GM21381 (cell line): ENCODE measurements at regions not wholly inside any gene's neighbourhood (a gene's known extent, or its start where the extent isn't known, plus 50 kb on each side); places are given as distances from the start of the nearest gene placed in this dataset.
"Not testable (repeated sequence)": the region's sequence is repeated elsewhere in the genome, so short reads cannot be mapped to it uniquely, and the experiment has no call there.

ENCODE experiments used
- ATAC-seq: cut with Tn5 transposase; IDR thresholded peaks from one replicate; pipeline ENCODE4 v1.9.1; 2021; ENCODE audit warnings: mild to moderate bottlenecking, moderate library complexity; ENCODE audit not compliant: unreplicated experiment

DNA sequence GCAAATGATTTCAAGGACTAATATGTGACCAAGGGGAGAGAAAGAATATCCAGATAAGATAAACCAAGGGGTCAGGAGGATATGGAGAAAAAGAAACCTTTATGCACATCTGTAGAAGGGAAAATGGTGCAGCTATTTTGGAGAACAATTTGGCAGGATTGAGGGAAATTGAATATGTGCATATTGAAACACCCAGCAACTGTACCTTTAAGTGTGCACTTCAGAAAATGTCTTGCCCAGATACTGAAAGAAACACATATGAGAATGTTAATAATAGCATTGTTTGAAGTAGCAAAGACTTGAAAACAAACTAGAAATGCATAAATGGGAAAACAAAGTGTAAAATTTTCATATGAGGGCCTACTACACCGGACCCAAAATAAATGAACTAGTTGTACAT, 599.6 kb downstream of the PSAT1 start:
- no peak for ATAC-seq

DNA sequence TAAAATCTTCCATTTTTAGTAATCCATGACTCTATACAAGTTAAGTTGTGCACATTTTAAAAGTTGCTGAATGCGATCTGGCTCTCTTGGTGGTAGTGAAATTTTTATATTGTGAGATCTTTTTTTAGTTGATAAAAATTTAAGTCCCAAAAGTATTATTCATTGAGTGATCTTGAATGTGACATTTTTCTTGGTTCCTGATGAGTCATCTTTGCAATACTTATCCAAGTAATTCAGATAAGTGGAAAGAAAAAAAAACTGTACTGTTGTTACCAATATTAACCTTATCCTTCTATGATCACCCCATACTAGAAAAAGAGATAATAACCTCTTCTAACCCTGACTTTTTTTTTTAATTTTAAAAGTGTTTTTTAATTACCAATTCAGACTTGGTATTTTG, 601.3 kb downstream of the PSAT1 start:
- no peak for ATAC-seq

DNA sequence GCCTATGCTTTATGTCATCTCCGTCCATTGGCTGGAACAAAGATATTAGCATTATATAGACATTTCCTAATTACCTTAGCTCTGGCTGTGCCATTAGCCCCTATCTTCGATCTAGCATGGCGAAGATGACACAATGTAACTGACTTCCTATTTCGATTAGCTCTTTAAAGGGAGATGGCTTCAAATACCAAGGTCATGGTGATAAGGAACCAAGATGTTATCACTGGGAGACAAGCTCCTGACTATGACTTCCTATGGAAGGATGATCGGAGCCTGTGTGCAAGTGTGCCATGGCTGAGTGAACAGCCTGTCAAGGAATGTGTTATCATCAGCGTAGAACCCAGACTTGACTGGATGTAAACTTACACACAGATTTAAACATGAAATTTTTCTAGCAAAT, 602.1 kb downstream of the PSAT1 start:
- ATAC-seq = no peak

DNA sequence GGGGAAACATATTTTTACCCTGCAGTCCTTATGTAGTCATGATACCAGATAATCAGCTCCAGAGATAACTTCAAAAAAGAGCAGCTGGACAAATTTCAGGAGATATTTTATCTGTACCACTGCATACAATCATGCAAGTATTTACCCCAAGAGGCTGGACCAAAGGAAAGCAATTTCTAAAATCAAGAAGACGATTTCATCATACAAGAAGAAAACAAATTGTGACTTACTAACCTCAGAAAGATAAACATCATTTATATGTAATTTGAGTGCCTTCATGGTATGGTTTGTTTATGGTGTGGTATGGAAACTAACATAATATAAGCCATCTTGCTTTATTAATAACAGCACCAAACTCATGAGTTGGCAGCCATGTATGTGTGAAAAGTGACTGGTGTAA, 603.6 kb downstream of the PSAT1 start:
- ATAC-seq = no peak

DNA sequence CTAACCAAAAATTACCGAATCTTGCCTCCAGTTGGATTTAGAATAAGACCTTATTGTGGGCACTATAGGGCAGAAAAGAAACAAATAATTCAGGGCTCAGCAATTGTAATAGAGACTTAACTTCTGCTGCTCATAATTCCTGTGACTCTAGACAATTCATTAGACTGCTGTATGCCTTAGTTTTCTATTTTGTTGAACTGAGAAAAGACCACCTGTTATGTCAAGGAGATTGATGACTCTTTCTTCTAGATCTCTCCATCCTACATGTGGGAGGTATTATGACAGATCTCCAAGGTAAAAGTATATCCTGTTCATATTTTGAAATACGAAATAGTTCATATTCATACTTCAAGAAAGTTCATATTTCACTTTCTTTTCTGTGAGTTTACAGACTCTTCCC, 605.1 kb downstream of the PSAT1 start:
- ATAC-seq = no peak

DNA sequence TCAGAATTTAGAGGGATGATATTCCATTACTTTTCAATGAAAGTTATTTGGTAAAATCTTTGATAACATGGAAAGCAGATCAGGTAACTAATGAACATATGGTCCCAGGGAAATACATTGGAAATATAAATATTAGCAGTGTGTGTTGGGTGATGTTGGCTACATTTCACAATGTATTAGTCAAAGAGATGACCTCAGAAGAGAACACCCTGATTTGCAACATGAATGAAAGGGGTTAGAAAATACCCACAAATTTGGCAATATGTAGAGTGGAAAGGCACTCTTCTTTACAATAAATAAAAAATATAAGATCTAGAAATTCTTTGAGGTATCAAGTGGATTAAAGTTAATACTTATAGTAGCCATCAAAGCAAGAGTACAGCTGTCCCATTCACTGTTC, 606.7 kb downstream of the PSAT1 start:
- no peak for ATAC-seq

DNA sequence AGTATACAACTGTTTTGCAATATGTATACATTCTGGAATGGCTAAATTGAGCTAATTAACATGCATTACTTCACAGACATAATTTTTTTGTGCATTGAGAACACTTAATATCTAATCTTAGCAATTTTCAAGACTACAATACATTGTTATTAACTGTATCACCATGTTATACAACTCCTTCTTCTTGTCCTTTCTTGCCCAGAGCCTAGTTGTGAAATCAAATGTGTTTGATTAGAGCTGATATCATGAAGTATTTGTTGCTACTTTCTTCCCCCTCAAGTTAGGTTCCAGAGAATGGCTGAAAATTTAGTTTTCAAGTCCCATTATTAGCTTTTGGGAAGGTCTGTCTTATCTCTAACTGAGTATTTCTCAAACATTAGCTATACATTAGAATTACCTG, 607.8 kb downstream of the PSAT1 start:
- no peak for ATAC-seq

DNA sequence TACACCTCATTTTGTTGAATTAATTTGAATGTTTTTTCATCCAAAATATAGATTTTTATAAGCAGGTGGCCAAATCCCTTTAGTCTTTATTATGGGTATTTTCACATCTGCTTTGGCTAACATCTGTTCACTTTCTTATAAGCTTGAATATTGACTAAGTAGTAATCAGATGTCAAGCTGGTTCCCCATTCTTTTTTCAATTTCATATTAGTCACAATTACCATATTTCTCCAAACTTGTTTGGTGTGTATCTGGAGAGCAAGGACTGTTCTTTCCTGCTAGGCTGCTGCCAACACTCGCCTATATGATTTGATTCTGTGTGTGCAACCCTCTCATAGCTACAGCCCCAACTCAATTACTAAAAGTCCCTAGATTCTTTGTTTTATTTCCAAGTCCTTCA, 608.5 kb downstream of the PSAT1 start:
- ATAC-seq = no peak

DNA sequence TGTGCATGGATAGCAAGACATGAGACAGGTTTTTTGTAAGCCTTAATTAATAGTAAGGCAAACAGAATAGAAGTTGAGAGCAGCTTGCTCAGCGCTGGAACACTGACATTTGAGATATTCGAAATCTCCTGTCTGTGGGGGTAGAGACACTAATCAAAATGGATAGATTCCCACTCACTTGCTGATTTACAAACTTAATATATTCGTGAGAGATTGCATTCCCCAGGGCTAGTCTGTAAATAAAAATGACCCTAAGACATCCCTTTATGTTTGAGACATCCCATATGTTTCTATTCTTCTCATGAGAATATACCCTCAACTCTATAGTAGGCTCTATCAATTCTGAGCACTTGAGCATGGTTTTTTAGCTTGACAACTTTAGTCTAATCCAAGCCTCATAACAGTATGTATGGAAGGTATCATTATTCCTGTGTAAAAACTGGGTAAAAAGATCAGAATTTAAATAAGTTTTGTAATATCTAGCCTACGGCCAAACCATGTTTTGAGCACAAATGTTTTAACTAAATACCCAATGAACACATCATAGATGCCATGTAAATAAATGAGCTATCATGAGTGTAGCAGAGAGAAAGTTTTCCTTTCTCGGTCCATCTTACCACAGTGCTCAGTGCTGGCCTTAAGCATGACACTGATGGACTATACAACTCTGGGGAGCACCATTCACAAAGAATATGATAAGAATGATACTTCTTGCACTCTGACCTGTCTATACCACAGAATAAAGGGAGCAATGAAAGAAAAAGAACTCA, 609.2 kb downstream of the PSAT1 start:
- ATAC-seq = no peak

DNA sequence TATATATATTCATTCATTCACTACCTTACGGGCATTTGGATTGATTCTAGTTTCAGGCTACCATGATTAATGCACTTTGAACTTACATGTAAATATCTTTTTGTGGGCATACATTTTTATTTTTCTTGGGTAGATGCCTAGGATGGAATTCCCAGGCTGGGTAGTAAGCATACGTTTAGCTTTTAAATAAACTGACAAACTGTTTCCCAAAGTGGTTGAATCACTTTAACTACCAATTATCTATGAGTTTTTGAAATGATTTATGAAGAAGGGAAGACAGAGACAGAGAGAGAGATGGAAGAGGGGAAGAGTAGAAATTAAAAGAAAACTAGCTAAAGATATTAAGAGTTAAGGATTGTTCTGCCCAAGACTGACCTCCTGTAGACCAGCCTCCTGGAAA, 612.6 kb downstream of the PSAT1 start:
- ATAC-seq = no peak

DNA sequence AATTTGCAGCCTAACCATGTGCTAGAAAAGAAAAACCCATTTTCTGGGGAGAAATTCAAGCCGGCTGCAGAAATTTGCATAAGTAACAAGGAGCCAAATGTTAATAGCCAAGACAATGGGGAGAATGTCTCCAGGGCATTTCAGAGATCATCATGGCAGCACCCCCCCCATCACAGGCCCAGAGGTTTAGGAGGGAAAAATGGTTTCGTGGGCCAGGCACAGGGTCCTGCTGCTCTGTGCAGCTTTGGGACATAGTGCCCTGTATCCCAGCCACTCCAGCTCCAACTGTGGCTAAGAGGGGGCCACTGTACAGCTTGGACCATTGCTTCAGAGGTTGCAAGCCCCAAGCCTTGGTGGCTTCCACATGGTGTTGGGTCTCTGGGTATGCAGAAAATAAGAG, 620.0 kb downstream of the PSAT1 start:
- not testable (repeated sequence) for ATAC-seq

DNA sequence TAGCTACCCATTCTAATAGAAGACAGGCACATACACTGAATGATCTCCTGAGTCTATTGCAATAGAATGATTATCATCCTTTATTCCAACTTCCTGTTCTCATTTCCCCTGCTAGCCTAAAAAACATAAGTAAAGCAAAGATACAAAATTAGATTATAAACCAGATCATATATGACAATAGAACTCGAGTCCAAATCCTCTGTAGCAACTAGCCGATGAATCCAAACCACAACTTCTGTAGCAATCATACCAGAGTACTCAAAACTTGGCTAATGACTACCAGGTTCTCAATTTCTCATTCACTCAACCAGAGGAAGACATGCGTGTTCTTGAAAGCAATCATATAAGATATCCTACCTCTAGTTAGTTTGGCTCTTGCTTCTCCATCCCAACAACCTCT, 622.1 kb downstream of the PSAT1 start:
- ATAC-seq = no peak

DNA sequence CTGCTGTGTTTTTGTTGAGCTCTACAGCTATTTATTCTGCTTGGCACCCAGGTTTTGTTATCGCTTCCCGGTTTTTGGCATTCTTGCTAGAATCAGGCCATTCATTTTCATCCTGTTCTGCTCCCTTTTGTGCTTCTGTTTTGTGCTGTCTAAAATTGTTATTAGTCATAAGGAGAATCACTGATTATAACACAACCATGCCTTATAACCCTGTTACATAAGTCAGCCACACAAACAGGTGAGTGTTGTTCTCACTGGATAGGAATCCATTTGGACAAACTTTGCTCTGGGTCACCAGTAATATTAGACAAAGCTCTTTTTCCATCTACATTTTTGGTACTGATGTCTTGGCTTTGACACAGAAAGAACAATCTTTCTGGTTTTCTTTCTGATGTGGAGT, 622.8 kb downstream of the PSAT1 start:
- ATAC-seq = no peak

DNA sequence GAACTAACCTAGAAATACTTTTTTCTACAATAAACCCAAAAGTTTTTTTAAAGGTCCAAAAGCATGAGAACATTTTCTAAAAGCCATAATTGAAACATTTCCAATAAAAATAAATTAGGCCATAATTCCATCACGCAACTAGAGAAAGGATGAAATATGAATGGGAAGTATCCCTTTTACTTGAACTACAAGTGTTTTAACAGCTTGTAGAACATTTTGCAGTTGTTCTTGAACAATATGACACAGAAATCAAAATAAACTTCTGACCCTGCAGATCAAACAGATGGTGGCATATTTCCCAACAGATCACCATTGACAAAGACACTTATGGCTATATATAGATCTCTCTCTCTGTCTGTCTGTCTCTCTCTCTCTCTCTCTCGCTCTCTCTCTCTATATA, 624.4 kb downstream of the PSAT1 start:
- no peak for ATAC-seq

DNA sequence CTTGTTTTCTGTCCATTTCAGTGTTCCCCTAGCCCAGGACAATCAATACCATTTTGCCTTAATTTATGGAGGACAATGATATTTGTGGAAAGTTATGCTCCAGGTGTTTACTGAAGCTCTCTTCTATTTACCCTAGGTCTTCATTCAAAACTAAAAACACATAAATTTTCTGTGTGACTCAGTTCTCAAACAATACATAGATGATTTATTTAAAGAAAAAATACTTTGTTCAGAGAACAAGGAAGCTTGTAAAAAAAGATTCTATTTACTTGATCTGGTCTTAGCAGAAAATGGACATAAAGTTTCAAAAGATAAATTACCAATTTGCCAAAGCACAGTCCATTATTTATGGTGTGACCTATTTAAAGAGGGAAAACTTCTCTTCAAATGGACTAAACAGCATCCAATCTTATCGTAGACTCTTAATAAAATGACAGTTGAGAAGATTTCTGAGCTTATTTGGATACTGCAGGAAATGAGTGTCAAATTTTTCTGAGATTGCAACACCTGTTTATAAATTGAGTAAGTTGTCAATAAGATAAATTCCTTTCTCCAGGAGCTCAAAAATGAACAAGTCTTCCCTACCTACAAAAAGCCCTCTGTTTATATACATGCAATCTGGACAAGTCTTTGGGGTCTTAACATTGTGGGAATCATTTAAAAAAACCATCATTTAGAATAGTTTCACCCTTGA, 627.2 kb downstream of the PSAT1 start:
- ATAC-seq = no peak

DNA sequence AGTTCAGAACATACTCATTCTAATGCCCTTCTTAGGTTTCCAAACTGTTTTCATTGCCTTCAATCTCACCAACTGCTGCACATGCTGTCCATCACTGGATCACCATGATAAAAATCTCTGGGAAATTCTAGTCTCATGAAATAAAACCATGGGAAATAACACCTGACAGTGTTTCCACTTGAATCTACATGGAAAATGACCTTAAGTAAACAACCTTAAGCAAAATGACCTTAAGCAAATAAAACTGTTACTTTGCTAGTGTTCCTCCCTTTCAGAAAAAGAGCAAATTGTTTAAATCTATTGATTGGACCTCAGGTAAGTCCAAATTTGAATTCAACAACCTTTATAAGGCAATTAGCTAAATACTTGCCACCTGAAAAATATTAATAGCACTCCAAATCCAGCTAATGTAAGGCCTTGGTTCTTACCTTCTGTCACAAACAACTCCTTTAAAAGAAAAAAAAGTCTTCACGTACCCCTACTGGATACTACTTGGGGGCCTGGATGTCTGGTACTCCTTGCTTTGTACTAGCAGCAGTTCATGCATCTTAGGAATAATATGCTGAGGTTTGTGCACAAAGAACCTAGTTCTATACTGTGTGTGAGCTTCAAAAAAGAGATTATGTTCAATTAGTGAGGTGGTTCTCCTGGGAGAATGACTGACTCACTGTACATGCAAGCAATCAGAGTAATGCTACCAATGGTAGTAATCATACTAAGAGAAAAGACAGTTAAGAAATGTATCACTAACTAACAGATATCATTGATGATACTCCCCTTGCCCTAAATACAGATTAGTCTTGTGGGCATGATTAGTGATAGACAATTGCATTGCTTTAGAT, 630.4 kb downstream of the PSAT1 start:
- no peak for ATAC-seq

DNA sequence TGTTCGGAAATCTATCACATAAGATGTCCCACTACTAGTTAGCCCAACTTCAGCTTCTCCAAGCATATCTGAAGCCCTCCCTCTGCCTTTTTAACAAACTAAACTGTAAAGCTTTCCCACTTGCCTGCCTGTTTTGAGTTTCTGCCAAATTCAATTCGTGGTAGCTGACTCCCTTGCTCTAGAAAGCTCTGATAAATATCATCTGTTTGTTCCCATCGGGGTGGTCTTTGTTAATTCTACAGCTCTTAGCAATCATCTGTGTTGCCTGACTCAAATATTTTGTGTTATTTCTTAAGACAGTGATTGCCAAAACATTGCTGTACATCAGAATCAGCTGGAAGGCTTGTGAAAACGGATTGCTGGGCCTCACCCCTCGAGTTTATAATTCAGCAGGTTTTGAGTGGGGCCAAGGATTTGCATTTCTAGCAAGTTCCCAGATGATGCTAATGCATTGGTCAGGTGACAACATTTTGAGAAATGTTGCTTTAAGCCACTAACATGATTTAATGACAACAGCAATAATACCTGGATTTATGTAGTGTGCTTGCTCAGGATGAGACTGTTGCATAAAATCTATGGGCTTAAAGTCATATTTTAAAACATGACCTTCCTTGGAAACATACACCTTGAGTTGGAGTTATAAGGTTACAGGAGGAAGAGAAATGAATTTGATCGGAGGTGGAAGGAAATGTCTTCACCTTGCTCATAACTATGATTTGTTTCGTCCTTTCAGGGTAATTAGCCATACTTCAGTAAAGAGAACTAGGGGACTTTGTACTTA, 631.9 kb downstream of the PSAT1 start:
- no peak for ATAC-seq

DNA sequence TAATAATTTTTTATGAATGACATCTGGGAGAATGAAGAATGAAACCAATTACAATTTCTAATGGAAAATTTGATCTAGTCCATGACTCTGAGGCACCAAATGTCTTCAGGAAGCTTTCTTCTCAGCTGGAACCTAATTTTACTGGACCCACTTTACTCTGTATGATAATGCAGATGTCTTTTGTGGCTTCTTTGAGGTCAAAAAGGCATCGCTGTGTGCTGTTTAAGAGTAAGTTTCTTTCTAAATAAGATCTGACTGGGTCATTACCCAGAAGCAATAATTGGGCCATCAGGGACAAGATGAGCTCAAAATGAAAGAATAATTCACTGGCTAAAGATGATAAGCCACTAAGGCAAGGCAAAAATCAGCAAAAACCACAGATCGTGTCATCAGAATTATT, 633.4 kb downstream of the PSAT1 start:
- no peak for ATAC-seq

DNA sequence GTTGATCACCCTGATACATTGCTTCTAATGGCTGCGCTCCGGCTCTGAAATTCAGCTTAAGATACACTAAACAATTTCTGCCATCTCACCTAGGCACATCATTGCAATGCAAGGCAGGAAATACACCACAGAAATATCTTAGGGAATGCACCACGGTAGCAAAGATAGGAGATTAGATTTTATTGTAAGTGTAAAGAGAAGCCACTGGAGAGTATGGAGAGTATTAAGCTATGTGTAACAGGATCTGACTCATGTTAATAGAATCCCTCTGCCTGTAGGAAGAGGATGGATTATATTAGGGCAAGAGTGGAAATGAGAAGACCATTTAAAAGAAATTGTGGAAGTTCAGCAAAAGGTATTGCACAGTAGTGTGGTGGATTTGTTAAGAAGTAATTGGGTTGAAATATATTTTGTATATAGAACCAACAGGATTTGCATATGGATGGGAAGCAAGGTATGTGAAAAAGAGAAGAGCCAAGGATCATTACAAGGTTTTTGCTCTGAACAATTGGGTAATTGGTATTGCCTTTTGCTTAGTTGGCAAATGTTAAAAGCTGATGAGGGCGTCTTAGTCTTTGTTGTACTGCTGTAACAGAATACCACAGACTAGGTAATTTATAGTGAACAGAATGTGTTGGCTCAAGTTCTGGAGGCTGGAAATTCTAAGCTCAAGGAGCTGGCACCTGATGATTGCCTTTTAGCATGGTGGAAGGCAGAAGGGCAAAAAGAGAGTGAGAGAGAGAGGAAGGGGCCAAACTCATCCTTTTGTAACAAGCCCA, 636.1 kb downstream of the PSAT1 start:
- ATAC-seq = no peak

DNA sequence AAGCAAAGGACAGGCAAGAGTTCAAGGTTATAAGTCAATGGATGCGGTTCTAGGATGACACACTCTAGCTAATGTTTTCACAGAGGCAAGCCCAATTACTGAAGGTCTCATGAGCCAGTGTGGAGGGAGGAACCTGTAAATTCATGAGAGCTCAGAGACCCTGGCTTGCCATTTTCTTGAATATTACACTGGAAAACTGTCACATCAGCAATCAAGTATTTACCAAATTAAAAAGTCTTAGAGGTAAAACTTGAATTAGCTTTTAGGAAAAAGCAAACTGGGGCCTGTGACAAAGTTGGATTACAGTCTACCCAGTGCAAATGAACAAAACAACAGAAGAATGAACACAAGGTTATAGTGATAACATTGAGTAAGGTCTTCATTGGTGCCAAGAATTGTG, 636.9 kb upstream of the TLE4 start:
- no peak for ATAC-seq
